Spleen (tissue), 7 donors: ENCODE measurements at regions not wholly inside any gene's neighbourhood (a gene's known extent, or its start where the extent isn't known, plus 50 kb on each side); places are given as distances from the start of the nearest gene placed in this dataset.

ENCODE experiments used
- POLR2A ChIP-seq, 3 donors: fragments of 450-650 bp; IDR thresholded peaks; one replicate each; pipeline ENCODE4 v1.5.1; 2017; ENCODE audit warnings: antibody characterized with exemption in 3 of 3, mild to moderate bottlenecking in 1 of 3
- TF ChIP-seq, protein P1 (sequence below), 11 experiments: fragments of 200-600 bp in 7 of 11; fragments of 450-650 bp in 4 of 11; sonication (generic) in 4 of 11; IDR thresholded peaks in 8 of 11; conservative IDR thresholded peaks in 3 of 11; 1 replicate in 7 of 11; 2 replicates in 4 of 11; pipeline versions ENCODE4 v1.4.0 to v1.8.0; 2016 to 2021; ENCODE audit warnings: antibody characterized with exemption in 11 of 11, inconsistent platforms in 4 of 11, mild to moderate bottlenecking in 1 of 11
- donor health status: DM: no; HTN: no; CAD: no; lungs with moderate emphysema.
- donor health status: DM: no; HTN: no; CAD: no.
- donor health status: DM: no; HTN: no; CAD: no.

DNA sequence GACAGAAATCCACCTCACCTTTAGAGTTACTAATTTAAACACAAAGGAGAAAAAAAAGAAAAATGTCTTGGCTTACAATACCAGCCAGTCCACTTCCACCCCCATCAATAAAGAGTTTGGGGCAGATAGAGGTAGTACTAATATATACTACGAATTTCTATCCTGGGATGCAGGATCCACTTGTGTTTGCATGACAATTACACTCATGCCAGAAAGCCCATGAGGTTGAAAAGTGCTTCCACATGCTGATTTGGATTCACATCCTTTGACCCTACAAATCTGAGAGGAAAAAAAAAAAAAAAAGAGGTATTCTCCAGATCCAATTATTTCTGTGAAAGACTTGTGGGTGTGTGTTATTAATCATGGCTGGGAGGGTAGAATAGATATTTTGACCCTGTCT lies 335.2 kb downstream of the SLITRK1 start:
- TF ChIP-seq, protein P1, sequence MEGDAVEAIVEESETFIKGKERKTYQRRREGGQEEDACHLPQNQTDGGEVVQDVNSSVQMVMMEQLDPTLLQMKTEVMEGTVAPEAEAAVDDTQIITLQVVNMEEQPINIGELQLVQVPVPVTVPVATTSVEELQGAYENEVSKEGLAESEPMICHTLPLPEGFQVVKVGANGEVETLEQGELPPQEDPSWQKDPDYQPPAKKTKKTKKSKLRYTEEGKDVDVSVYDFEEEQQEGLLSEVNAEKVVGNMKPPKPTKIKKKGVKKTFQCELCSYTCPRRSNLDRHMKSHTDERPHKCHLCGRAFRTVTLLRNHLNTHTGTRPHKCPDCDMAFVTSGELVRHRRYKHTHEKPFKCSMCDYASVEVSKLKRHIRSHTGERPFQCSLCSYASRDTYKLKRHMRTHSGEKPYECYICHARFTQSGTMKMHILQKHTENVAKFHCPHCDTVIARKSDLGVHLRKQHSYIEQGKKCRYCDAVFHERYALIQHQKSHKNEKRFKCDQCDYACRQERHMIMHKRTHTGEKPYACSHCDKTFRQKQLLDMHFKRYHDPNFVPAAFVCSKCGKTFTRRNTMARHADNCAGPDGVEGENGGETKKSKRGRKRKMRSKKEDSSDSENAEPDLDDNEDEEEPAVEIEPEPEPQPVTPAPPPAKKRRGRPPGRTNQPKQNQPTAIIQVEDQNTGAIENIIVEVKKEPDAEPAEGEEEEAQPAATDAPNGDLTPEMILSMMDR (IDR thresholded peaks at IDR 0.05 in 8 of 11, conservative IDR thresholded peaks at IDR 0.05 in 3 of 11), result no peak
- TF ChIP-seq POLR2A (IDR thresholded peaks at IDR 0.05), result no peak
